HG02884 (cell line): ENCODE measurements at regions not wholly inside any gene's neighbourhood (a gene's known extent, or its start where the extent isn't known, plus 50 kb on each side); places are given as distances from the start of the nearest gene placed in this dataset.

Experiments
- ATAC-seq: cut with Tn5 transposase; IDR thresholded peaks from one replicate; pipeline ENCODE4 v1.9.1; 2021; ENCODE audit warnings: mild to moderate bottlenecking, moderate library complexity; ENCODE audit not compliant: unreplicated experiment

DNA sequence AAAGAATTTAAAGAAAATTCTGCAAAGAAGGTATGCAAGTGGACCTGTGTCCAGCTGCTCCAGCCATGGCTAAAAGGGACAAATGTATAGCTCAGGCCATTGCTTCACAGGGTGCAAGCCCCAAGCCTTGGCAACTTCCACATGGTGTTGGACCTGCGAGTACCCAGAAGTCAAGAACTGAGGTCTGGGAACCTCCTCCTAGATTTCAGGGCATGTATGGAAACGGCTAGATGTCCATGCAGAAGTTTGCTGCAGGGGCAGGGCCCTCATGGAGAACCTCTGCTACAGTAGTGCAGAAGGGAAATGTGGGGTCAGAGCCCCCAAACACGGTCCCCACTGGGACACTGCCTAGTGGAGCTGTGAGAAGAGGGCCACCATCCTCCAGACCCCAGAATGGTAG lies 284.0 kb upstream of the RAB6C start:
- ATAC-seq, result no peak

DNA sequence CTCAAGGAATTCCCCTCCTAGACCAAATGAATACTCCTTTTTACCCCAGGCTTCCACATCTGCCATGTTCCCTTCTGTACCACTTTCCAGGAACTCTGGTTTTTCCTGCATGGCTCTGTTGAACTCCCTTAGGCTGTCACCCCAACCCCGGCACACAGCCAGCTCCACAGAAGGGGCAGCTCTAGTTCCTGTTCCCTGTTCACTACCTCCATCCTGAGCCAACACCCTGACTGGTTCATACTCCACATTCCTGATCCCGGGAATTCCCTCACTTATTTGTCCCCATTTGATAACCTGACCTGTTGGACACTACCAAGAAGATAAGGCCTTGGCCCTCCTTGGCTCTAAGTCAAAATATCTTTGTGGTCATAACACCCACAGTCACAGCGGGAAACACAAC lies 280.9 kb upstream of the RAB6C start:
- no peak for ATAC-seq

DNA sequence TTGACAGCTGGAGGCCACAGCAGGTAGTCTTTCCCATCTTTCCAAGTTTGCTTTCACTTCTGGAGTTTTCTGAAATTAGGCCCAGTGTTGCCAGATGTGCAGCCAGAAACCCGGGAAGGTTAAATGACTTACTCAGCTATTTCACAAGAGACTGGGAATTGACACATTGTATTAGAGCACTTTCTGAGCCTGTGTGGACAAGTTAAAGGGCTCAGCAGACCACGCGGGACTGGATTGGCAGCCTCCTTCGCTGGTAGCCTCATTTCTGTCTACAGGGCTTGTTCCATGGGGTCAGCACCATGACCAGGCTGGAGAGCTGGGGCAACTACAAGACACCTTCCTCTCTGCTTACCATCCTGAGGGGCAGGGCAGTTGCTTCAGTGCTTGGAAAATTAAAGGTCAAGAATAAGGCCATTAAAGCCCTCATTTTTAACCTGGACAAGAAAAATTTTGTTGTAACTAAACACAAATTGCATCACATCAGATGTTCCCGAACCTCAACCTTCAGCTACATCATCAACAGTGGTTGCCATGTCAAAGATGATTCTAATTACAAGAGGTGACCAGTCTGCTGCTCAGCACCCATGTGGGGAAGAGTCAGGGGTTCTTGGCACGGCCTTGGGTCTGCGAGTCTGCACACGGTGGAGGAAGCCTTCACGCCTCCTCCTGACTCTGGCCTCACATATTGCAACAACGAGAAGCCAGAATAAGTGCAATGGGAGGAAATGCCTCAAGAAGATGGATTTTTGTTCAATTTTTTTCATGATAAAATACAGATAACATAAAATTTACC lies 279.5 kb upstream of the RAB6C start:
- no peak for ATAC-seq

DNA sequence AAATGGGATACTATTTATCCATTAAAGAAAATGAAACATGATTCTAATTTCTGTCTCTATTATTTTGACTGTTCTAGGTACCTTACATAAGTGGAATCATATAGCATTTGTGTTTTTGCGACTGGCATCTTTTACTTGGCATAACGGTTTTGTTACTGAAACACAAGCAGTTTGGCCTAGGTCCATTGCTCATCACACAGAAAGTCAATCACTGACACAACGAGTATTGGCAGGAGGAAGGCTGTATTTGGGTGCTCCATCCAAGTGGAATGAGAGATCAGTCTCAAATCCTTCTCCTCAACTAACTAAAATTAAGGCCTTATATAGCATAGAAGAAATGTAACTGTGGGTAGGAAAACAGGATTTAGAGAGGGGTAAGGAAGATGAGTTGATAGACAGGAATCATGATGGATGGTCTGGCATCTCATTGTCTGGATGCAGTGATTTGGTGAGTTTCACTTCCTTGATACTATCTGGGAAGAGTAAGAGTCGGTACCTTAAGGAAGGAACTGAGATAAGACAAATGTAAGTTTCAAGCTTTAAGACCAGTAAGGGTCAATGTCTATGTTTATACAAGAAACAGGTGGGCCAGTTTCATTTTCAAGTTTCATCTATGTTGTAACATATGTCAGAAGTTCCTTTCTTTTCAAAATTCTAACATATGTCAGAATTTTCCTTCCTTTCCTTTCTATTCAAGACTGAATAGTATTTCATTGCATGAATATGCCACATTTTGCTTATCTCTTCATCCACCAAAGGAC lies 276.9 kb upstream of the RAB6C start:
- no peak for ATAC-seq

DNA sequence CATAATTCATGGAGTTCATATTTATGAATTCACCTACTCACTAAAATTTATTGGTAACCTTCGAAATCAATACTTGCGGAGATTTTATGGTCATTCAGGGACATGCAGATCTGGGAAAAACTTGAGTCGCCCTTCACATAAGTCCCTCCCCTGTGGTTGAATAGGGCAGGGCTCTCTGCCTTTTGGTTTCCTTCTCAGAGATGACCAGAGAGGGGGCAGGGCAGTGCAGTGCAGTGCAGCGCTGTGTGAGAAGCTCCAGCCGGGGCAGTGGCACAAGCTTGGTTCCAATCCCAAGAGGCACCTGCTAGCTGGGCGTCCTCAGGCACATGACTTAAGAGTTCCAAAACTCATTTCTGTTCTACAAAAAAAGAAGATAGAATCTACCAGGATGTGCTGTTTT lies 274.4 kb upstream of the RAB6C start:
- no peak for ATAC-seq

DNA sequence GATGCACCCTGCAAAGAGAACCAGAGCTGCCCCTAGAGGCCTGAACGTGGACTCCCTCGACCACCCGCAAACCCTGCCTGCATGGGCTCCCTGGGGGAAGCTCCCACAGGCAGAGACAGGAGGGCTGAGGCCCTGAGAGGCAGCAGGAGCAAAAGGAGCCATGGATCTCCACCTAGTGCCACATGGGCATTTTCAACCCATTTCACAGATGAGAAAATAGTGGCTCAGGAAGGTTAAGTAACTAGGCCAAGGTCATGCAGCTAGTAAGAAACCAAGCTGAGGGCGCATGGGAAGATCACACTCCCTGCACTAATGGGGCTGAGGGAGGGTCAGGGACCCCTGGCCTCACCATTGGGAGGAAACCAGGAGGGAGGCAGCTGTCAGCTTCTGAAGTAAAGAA lies 271.7 kb upstream of the RAB6C start:
- no peak for ATAC-seq

DNA sequence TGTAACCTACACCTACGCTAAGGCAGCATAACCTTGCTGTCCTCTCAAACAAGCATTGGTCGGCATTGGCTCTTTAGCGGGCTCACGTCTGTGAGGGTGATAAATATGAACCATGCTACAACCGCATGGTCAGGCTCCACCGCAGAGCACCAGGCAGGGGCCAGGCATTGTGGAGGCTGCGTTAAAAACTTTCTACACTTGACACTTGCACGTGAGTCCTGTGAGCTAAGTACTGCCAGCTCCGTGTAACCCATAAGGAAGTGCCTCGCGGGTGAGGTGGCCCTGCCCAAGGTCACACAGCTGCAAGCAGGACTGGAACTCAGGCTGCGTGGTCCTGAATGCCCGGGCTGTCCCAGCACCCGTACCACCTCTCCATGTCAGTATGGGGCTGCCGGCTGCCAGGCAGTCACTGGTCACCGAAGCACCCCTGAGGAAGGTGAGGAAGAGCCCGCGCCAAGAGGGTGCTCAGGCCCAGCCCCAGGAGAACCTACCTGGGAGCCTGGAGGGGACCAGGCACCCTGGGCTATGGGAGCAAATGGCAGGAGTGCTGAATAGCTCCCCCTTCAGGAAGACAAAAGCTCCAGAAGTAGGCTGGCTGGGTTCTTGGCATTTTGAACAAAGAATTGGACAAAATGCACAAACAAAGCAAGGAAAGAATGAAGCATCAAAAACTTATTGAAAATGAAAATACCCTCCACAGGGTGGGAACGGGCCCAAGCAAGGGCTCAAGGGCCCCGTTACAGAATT lies 271.1 kb upstream of the RAB6C start:
- no peak for ATAC-seq

DNA sequence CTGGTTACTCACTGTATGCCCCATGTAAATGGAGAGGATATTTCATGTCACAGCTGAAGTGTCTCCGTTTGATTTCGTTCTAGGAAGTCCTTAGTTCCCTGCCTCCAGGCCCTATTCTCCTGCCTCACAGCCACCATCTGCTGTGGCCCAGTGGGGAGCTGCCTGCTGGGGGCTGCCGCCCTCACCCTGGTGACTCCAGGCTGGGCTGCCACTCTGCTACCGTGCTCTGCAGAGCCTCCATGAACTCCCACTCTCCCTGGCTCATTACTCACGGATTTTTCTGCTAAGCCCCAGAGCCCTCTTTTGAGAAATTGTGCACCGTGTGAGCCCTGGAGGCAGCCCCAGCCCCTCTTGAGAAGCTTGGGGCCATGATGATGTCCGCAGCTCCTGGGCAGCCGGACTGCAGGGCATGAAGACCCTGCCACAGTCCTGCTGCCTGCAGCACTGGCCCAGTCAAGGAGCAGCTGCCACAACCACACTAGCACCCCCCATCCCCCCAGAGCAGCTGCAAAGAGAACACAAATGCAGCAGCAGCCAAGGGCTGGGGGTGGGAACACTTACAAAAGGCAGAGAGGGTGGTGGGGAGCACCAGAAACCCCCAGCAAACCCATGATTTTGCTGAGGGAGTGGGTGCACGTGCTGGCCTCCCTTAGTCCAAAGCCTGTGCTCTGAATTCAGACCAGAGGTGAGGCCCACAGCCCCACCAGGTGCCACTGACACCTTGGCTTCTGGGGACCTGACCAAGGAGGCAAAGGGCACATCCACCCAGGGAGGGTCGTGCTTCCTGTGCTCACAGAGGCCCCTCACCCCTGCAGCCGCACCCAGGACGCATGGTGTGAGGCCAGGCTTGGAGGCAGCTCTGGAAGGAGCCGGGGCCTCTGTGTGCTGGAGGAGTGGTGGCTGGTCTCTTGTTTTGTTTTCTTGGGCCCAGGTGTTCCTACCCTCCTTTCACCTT lies 270.2 kb upstream of the RAB6C start:
- ATAC-seq, result no peak

DNA sequence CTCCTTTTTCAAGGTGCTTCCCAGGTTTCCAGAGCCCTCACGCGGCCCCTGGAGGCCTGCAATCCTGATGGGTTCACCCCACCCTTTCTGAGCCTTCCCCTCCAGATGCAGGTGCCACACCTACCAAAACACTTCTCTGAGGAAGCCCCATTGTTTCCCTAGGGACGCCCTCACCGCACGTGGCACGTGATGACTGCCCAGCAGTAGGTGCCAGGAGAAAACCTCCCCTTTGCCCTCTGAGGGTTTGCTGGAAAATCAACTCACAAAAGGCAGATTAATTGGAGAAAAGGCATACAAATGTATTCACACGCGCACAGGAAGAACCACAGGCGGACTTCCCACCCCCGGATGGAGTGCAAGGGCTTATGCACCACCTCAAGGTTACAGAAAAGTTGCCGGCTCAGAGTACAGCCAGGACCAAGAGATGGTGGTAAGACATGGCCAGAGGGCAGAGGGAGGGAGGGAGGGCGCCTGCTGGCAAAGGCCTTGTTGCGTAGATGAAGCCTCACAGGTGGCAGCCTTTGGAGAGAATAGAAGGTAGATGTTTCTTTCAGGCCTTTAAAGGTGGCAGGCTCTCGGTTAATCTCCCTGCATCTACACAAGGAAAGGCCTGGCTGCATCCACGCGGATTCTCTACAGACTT lies 269.4 kb upstream of the RAB6C start:
- no peak for ATAC-seq

DNA sequence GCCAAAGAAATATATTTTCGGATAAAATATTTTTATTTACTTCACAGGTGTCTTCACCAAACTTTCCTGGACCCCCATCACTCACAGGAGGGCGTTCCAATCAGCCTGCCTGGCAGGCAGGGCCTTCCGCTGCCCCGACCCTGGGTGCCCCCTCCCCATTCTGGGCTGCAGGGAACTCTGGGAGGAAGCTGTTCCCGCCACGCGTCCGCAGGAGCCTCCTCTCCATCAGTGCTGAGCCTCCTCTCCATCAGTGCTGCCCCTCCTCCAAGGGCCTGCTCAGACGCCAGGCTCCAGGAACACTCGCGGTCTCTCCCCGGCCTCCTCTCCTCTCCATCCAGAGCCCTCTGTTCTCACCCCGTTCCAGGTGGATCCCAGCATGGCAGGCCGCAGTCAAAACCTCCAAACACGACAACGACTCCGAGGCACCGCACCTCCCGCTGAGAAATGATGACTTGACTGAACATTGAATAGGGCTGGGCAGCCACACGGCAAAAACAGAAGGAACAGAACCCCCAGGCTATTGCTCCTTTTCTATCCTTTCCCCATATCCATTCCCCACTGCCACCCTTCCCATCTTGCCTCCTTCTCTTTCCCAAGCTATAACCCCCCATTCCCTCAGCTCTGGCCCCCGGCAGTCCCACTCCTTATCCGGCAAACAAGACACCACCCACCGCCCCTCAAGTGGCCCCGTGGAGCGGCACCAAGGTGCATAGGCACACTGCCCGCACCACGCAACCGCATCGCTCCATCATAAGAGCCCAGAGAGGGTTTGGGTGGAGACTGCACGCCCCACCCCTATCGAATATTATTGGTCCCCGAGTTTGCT lies 268.6 kb upstream of the RAB6C start:
- ATAC-seq, result no peak

DNA sequence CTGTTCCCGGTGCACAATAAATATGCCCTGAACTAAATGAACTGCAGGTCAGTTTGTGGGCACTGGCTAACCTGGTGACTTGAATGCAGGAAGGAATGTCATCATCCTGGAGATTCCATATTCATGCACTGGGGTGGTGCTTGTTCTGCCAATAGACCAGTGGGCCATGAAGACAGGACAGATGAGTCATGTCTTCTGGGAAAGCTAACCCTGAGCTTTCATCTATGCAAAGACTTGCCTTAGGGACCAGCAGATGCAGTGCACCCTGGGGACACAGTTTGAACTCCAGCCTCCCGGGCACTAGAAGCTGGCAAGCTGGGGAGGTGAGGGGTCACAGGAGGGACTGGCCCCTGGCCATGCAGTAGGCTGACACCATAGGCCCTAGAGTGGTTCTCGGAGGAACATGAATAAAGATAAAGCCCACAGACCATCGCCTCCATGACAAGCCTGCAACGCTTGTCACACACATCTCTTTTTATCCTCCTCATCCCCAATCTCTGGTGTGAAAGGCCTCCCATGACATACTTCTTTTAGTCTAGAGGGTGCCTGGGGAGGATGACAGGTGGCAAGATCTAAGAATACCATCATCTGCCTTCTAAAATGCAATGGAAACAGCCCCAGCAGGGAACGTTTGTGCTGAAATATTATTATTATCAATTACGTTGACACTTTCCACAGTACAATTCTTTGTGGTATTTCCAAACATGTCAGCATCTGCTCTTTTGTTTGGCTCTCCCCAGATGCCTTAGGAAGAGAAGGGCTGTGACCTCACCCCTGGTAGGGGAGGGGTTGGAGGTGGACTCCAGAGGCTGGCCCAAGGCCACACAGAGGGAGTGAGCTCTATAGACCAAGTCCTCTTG lies 267.4 kb upstream of the RAB6C start:
- ATAC-seq, result no peak

DNA sequence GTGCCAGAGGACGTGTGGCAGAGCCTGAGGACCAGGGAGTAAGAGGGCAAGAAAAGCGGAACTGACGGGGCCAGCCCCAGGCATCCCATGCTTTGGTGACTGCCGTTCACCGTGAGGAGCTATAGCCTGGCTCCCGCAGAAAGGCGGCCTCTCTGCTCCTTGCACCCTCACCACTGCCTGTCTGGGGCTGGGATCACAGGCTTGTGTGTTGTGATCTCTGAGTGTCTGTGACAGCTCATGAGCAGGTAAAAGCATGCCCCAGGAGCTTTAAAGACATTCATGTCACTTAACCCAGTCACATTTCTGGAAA lies 266.8 kb upstream of the RAB6C start:
- ATAC-seq, result no peak

DNA sequence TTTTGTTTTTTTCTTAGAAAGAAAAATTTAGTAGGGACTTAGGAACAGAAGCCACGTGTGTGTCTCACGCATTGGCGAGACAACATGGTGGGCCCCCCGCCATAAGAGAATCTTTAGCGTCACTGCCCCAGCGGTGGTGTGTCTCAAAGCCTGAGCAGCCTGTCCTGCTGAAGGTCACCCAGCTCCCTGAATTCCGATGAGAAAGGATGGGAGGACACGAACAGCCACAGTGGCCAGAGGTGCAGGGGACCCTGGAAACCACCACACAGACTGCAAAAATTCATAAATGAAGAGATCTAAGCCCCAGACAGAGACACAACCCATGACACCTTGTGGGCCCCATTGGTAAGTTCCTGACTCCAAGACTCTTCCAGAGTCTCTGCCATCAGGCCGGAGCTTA lies 266.1 kb upstream of the RAB6C start:
- ATAC-seq, result no peak

DNA sequence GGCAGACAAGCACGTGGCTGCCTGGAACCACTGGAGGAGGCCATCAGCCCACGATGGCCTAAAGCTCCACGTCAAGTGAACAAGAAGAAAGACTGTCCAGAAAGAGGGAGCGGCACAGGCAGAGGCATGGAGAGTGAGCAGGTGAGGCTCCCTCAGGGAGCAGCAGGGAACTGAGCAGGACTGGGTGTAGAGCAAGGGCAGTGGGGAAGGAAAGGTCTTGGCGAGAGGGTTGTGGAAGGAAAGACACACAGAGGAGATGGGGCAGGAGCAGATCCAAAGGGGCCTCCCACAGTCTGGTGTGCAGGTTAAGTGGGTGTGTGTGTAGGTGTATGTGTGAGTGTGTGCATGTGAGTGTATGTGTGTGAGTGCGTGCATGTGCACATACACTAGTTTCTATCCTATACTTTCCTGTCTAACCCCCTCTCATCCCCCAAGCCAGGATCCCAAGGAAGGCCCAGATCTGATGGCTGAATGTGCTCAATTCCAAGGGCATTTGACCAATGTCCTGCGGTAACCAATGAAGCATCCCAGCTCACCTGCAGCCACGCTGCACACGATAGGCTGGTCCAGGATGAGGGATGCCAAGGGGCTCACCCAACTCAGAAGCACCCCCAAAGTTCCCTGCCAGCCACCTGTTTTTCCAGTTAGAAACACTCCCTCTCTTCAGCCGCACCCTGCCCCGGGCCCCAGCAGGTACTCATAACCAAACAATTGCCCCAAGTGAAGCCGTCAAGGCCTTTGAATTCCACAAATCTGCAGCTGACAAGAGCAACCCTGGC lies 262.5 kb upstream of the RAB6C start:
- ATAC-seq, result no peak

DNA sequence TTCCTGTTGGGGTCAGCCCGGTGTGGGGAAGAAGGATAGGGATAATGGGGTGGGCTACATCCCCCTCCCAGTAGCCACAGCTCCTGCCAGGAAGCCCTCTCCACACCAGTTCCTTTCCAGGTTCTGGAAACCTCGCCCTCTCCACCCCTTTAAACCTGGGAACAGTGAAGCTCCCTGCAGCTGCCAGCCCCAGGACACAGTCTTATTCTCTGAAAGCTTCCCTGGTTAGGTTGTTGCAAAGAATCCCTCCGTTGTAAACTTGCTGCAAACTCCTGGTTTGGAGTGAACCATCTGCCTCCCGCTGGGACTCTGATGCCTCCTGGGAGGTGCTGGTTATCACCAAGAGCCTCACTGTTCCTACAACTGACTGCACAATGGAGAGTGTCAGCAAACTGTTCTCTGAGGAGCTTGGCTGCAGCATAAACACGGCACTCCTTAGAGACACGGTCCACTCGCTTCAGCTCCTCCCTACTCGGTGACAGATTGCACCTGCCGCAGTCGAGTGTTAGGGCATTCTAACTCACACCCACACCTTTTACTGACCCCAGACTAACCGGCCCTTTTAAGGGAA lies 261.8 kb upstream of the RAB6C start:
- ATAC-seq, result no peak

DNA sequence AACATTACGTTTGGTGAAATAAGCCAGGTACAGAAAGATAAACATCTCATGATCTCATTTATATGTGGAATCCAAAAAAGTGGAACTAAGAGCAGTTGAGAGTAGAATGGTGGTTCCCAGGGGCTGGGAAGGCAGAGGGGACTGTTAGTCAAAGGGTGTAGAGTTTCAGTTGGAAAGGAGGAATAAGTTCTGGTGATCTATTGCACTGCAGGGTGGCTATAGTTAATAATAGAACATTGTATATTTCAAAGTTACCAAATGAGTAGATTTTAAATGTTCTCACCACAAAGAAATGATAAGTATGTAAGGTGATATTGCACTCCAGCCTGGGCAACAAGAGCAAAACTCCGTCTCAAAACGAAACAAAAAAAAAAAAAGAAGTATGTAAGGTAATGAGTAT lies 260.1 kb upstream of the RAB6C start:
- no peak for ATAC-seq

DNA sequence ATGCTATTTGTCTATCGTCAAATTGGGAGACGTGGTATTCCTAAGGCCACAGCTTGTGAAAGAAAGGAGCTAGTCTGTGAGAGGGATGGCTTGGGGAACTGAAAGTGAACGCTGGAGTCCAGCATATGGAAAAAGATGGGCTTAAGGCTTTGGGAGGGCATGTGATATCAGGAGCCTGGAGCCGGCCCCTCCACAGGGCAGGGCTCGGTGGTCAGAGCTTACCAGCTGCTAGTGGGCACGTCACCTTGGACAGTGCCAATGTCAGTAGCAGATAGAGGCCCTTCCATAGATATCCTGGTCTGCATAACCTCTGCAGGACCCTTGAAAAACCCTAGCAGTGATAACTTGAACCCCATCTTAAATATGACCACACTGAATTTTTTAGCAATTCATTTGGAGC lies 259.1 kb upstream of the RAB6C start:
- no peak for ATAC-seq
